ENCODE measurements at regions not wholly inside any gene's neighbourhood (a gene's known extent, or its start where the extent isn't known, plus 50 kb on each side); places are given as distances from the start of the nearest gene placed in this dataset.
"Not testable (repeated sequence)": the region's sequence is repeated elsewhere in the genome, so short reads cannot be mapped to it uniquely, and the experiment has no call there.

GRCh38 chr5:81835814-81836367, 85.0 kb upstream of the SSBP2 start:
- Mint-ChIP-seq H3K4me3 (no peak overlapping the region), H3K9me3 (peaks cover 0 to 3% (median 0%) of the 10 kb centered on the region in 7 donors), H3K4me1 (peaks cover 3 to 8% (median 5%) of the 10 kb centered on the region in 3 donors), H3K27ac (no peak overlapping the region), H3K36me3 (no peaks in the 10 kb centered on the region), H3K27me3 (peaks cover 0 to 5% (median 0%) of the 10 kb centered on the region in 3 donors)
- ATAC-seq (ENCODE audit: low read depth in 2 of 2) (no peak), DNase-seq (no peak)

- H3K9me3 Mint-ChIP-seq: peaks cover 0 to 3% (median 0%) of the 10 kb centered on the region in 7 donors
- no peak overlapping the region for H3K27ac Mint-ChIP-seq
- H3K4me1 Mint-ChIP-seq: peaks cover 5 to 13% (median 10%) of the 10 kb centered on the region in 3 donors
- DNase-seq: no peak
- no peak for ATAC-seq (ENCODE audit: low read depth in 2 of 2)
- peaks cover 0 to 5% (median 0%) of the 10 kb centered on the region in 3 donors for H3K27me3 Mint-ChIP-seq
- no peaks in the 10 kb centered on the region for H3K36me3 Mint-ChIP-seq
- H3K4me3 Mint-ChIP-seq: no peak overlapping the region
Observed at GRCh38 chr5:81834021-81834660, 83.2 kb upstream of the SSBP2 start.

GRCh38 chr5:81830596-81830995, 79.7 kb upstream of the SSBP2 start:
- Mint-ChIP-seq H3K4me3 (peak overlapping the region in 2 of 8 donors; percentile 0 to 37), H3K36me3 (no peaks in the 10 kb centered on the region), H3K27ac (peak overlapping the region in 1 of 6 donors; percentile 52), H3K4me1 (peaks cover 0 to 10% (median 7%) of the 10 kb centered on the region in 3 donors), H3K9me3 (peaks cover 0 to 3% (median 0%) of the 10 kb centered on the region in 7 donors), H3K27me3 (no peaks in the 10 kb centered on the region)
- DNase-seq (peak; percentile 12), ATAC-seq (ENCODE audit: low read depth in 2 of 2) (peak; percentile 54 to 58)

GRCh38 chr5:81829242-81829641, 78.3 kb upstream of the SSBP2 start:
- no peak overlapping the region for H3K27ac Mint-ChIP-seq
- H3K9me3 Mint-ChIP-seq: peaks cover 0 to 3% (median 0%) of the 10 kb centered on the region in 7 donors
- no peaks in the 10 kb centered on the region for H3K27me3 Mint-ChIP-seq
- DNase-seq (no peak), ATAC-seq (ENCODE audit: low read depth in 2 of 2) (no peak)
- H3K36me3 Mint-ChIP-seq: no peaks in the 10 kb centered on the region
- no peak overlapping the region for H3K4me3 Mint-ChIP-seq
- peaks cover 0 to 10% (median 7%) of the 10 kb centered on the region in 3 donors for H3K4me1 Mint-ChIP-seq

GRCh38 chr5:81827500-81827899, 76.6 kb upstream of the SSBP2 start:
- no peak overlapping the region for H3K4me3 Mint-ChIP-seq
- H3K4me1 Mint-ChIP-seq: peaks cover 0 to 10% (median 7%) of the 10 kb centered on the region in 3 donors
- no peaks in the 10 kb centered on the region for H3K9me3 Mint-ChIP-seq
- DNase-seq: no peak
- H3K36me3 Mint-ChIP-seq: no peaks in the 10 kb centered on the region
- no peak for ATAC-seq (ENCODE audit: low read depth in 2 of 2)
- H3K27ac Mint-ChIP-seq: no peak overlapping the region
- no peaks in the 10 kb centered on the region for H3K27me3 Mint-ChIP-seq

- Mint-ChIP-seq H3K4me3 (no peak overlapping the region), H3K27me3 (no peaks in the 10 kb centered on the region), H3K9me3 (no peaks in the 10 kb centered on the region), H3K36me3 (no peaks in the 10 kb centered on the region), H3K27ac (no peak overlapping the region), H3K4me1 (peaks cover 0 to 7% (median 7%) of the 10 kb centered on the region in 3 donors)
- DNase-seq (no peak), ATAC-seq (ENCODE audit: low read depth in 2 of 2) (no peak)
Observed at GRCh38 chr5:81826128-81826527, 75.2 kb upstream of the SSBP2 start.

DNA sequence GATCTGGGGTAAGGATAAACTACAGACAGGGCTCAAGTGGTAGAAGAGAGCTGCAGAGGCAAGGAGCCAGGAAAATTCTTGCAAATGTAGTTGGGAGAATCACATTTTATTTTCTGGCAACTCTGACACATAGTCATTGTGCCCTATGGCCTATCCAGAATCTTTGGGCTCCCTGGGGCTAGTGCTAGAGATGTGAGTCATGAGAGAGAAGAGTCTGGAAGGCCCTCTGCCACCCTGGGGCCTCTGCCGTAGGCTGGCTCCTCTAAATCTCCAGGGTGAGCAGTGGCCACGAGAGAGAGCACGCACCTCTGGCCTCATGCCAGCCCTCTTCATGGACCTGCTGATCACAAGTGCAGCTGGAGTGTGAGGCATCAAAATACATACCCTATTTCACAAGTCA, 74.3 kb upstream of the SSBP2 start:
- Mint-ChIP-seq H3K4me1 (peaks cover 0 to 7% (median 2%) of the 10 kb centered on the region in 3 donors), H3K27me3 (no peaks in the 10 kb centered on the region), H3K4me3 (no peak overlapping the region), H3K36me3 (no peaks in the 10 kb centered on the region), H3K9me3 (no peaks in the 10 kb centered on the region), H3K27ac (peak overlapping the region in 1 of 6 donors; percentile 39)
- no peak for DNase-seq
- ATAC-seq (ENCODE audit: low read depth in 2 of 2): no peak

GRCh38 chr5:81823736-81824135, 72.8 kb upstream of the SSBP2 start:
- not testable (repeated sequence) for H3K36me3 Mint-ChIP-seq, H3K4me1 Mint-ChIP-seq

GRCh38 chr5:81820863-81821262, 70.0 kb upstream of the SSBP2 start:
- Mint-ChIP-seq H3K4me3 (no peak overlapping the region), H3K36me3 (peaks cover 0 to 6% of the 10 kb centered on the region in 2 donors), H3K4me1 (peaks cover 0 to 6% (median 4%) of the 10 kb centered on the region in 3 donors), H3K27me3 (no peaks in the 10 kb centered on the region), H3K27ac (peak overlapping the region in 1 of 6 donors; percentile 71), H3K9me3 (peaks cover 0 to 10% (median 0%) of the 10 kb centered on the region in 7 donors)
- DNase-seq: no peak
- no peak for ATAC-seq (ENCODE audit: low read depth in 2 of 2)

More at GRCh38 chr5:81823736-81824135, 72.8 kb upstream of the SSBP2 start:
- ATAC-seq (ENCODE audit: low read depth in 2 of 2); H3K27me3 Mint-ChIP-seq; H3K9me3 Mint-ChIP-seq; H3K27ac Mint-ChIP-seq; DNase-seq; H3K4me3 Mint-ChIP-seq: not testable (repeated sequence)

GRCh38 chr5:81820318-81820636, 69.4 kb upstream of the SSBP2 start:
- peak overlapping the region in 1 of 6 donors; percentile 47 for H3K27ac Mint-ChIP-seq
- H3K9me3 Mint-ChIP-seq: peaks cover 0 to 10% (median 0%) of the 10 kb centered on the region in 7 donors
- peaks cover 0 to 6% (median 4%) of the 10 kb centered on the region in 3 donors for H3K4me1 Mint-ChIP-seq
- DNase-seq: no peak
- H3K36me3 Mint-ChIP-seq: peaks cover 0 to 6% of the 10 kb centered on the region in 2 donors
- no peak overlapping the region for H3K4me3 Mint-ChIP-seq
- no peaks in the 10 kb centered on the region for H3K27me3 Mint-ChIP-seq
- ATAC-seq (ENCODE audit: low read depth in 2 of 2): no peak

DNA sequence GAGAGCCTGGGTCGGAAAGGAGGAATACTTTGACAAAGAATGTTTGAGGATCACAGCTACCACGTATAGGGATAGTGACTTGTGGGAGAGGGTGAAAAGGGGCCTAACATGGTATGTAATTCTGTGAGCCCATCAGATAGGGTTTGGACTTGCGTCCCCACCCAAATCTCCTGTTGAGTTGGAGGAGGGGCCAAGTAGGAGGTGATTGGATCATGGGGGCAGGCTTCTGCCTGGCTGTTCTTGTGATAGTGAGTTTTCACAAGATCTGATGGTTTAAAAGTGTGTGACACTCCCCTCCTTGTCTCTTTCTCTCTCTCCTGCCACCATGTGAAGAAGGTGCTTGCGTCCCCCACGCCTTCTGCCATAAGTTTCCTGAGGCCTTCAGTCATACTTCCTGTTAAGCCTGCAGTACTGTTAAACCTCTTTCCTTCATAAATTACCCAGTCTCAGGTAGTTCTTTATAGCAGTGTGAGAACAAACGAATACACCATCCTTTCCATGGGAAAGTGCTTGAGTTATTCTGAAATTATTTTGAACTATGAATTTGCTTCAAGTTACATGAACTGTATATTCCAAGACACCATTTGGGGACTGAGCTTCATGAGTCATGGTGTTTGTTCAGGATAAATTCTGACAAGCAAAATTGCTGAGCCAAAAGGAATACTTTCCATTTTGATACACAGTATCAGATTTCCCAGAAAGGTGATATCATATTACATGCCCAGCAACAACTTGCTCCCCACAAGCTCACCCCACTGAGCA, 68.8 kb upstream of the SSBP2 start:
- Mint-ChIP-seq H3K27me3 (peaks cover 0 to under 1% (median 0%) of the 10 kb centered on the region in 3 donors), H3K4me3 (no peak overlapping the region), H3K9me3 (peaks cover 0 to 10% (median 0%) of the 10 kb centered on the region in 7 donors), H3K36me3 (peaks cover 0 to 6% of the 10 kb centered on the region in 2 donors), H3K27ac (no peak overlapping the region), H3K4me1 (peaks cover 0 to 6% (median 4%) of the 10 kb centered on the region in 3 donors)
- no peak for ATAC-seq (ENCODE audit: low read depth in 2 of 2)
- DNase-seq: no peak

DNA sequence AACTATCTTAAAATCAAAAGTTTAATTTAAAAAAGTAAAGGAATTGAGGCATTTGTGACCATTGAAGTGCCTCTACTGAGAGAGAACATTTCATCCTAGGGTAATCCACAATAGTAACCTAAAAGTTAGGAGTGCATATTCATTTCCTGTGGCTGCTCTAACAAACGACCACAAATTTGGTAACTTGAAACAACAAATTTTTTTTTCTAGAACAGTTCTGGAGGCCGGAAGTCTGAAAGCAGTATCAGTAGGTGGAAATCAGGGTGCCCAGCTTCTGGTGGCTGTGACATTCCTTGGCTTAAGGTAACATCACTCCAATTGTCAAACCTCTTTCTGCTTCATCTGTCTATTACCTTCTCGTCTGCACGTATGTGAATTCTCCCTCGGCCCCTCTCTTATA, 67.1 kb upstream of the SSBP2 start:
- Mint-ChIP-seq H3K9me3 (peaks cover 0 to 10% (median 0%) of the 10 kb centered on the region in 7 donors), H3K4me1 (peaks cover 0 to 6% (median 4%) of the 10 kb centered on the region in 3 donors), H3K27ac (no peak overlapping the region), H3K27me3 (peaks cover 0 to 5% (median 0%) of the 10 kb centered on the region in 3 donors), H3K4me3 (no peak overlapping the region), H3K36me3 (peaks cover 0 to 6% of the 10 kb centered on the region in 2 donors)
- DNase-seq: no peak
- no peak for ATAC-seq (ENCODE audit: low read depth in 2 of 2)

DNA sequence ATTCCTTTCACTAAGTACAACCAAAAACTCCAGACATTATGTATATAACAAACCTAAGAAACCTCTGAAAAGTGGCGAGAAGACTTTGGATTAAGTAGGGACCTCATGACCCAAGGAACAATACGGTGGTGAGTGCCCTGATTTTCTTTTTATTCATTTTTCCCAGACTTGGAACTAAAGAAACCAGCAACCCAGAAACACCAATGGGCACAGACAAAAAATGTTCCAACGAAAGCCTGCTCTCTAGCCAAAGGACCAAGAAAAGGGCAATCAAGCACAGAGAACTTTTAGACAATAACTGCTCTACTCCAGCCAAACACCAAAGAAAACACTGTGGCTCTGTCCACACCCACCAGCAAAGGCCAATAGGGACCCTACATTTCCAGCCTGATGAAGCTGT, 66.2 kb upstream of the SSBP2 start:
- no peak overlapping the region for H3K4me3 Mint-ChIP-seq

More for the DNA sequence above, 66.2 kb upstream of the SSBP2 start:
- DNase-seq (no peak), ATAC-seq (ENCODE audit: low read depth in 2 of 2) (no peak)
- H3K9me3 Mint-ChIP-seq: peaks cover 0 to 10% (median 0%) of the 10 kb centered on the region in 7 donors
- peaks cover 0 to 6% of the 10 kb centered on the region in 2 donors for H3K36me3 Mint-ChIP-seq
- no peak overlapping the region for H3K27ac Mint-ChIP-seq
- H3K27me3 Mint-ChIP-seq: peaks cover 0 to 5% (median 0%) of the 10 kb centered on the region in 3 donors
- peaks cover 0 to 6% (median 4%) of the 10 kb centered on the region in 3 donors for H3K4me1 Mint-ChIP-seq
